Thoracic aorta (tissue), 2 donors: ENCODE measurements at regions not wholly inside any gene's neighbourhood (a gene's known extent, or its start where the extent isn't known, plus 50 kb on each side); places are given as distances from the start of the nearest gene placed in this dataset.

Source experiments
- ATAC-seq: fragments of 150-250 bp; one replicate; pipeline ENCODE4 v1.8.0; 2017; ENCODE audit warnings: low read depth; ENCODE audit not compliant: insufficient number of reproducible peaks, low FRiP score
- DNase-seq: peaks from one replicate; pipeline ENCODE4 v3.0.0-alpha.2; 2020; ENCODE audit warnings: low spot score
- H3K27ac ChIP-seq, 2 donors: fragments of 200-600 bp; sonication (generic); 1 replicate in 1 of 2; 2 replicates in 1 of 2; pipeline ENCODE4 v1.5.1; 2016; ENCODE audit warnings: mild to moderate bottlenecking in 2 of 2, moderate library complexity in 2 of 2
- H3K27me3 ChIP-seq: fragments of 200-600 bp; sonication (generic); replicated peaks from 2 replicates; pipeline ENCODE4 v1.6.0; 2016; ENCODE audit warnings: mild to moderate bottlenecking; ENCODE audit not compliant: insufficient read depth
- H3K36me3 ChIP-seq: fragments of 200-600 bp; sonication (generic); one replicate; pipeline ENCODE4 v1.5.1; 2016
- H3K4me1 ChIP-seq, 2 donors: fragments of 200-600 bp; sonication (generic); 1 replicate in 1 of 2; 2 replicates in 1 of 2; pipeline versions ENCODE4 v1.5.1 to v1.6.0; 2016; ENCODE audit warnings: low read depth in 2 of 2, mild to moderate bottlenecking in 1 of 2; ENCODE audit not compliant: control insufficient read depth in 1 of 2
- H3K4me3 ChIP-seq: fragments of 200-600 bp; sonication (generic); 2 replicates; pipeline ENCODE4 v1.5.1; 2016; ENCODE audit warnings: mild to moderate bottlenecking
- H3K9me3 ChIP-seq: fragments of 200-600 bp; sonication (generic); 2 replicates; pipeline ENCODE4 v1.5.1; 2016
- TF ChIP-seq, protein P1 (sequence below): fragments of 200-600 bp; sonication (generic); IDR thresholded peaks from one replicate; pipeline ENCODE4 v1.5.1; 2019; ENCODE audit warnings: antibody characterized with exemption

GRCh38 chrX:45799576-45799975 lies 598.9 kb upstream of the DIPK2B start:
- H3K36me3 ChIP-seq: no peaks in the 10 kb centered on the region
- DNase-seq: no peak
- peaks cover 3 to 25% of the 10 kb centered on the region in 2 donors for H3K4me1 ChIP-seq
- H3K27ac ChIP-seq: peak overlapping the region; percentile 53 to 59
- H3K4me3 ChIP-seq: peak overlapping the region; percentile 9
- ATAC-seq: no peak
- no peaks in the 10 kb centered on the region for H3K9me3 ChIP-seq
- no peaks in the 10 kb centered on the region for H3K27me3 ChIP-seq
- TF ChIP-seq, protein P1, sequence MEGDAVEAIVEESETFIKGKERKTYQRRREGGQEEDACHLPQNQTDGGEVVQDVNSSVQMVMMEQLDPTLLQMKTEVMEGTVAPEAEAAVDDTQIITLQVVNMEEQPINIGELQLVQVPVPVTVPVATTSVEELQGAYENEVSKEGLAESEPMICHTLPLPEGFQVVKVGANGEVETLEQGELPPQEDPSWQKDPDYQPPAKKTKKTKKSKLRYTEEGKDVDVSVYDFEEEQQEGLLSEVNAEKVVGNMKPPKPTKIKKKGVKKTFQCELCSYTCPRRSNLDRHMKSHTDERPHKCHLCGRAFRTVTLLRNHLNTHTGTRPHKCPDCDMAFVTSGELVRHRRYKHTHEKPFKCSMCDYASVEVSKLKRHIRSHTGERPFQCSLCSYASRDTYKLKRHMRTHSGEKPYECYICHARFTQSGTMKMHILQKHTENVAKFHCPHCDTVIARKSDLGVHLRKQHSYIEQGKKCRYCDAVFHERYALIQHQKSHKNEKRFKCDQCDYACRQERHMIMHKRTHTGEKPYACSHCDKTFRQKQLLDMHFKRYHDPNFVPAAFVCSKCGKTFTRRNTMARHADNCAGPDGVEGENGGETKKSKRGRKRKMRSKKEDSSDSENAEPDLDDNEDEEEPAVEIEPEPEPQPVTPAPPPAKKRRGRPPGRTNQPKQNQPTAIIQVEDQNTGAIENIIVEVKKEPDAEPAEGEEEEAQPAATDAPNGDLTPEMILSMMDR: no peak

DNA sequence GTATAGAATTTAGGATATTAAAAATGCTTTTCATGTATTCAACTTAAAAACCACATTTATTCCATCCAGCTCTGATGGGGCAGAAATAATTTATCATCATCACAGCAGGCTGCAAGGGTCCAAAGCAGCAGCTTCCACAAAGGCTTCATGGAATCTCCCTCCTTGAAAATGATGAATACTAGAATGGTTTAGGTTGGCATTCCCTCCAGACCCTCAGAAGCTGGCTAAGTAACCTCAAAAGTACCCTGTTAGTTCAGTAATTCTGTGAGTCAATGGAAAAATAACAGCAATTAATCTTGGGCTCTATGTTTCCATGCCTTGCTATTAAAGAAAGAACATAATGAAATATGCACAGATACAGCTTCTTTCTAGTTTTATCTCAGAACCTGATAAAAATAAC lies 594.9 kb upstream of the DIPK2B start:
- Histone ChIP-seq H3K27ac (no peak overlapping the region), H3K4me1 (peaks cover 3 to 25% of the 10 kb centered on the region in 2 donors), H3K36me3 (no peaks in the 10 kb centered on the region), H3K9me3 (no peaks in the 10 kb centered on the region), H3K27me3 (no peaks in the 10 kb centered on the region), H3K4me3 (no peak overlapping the region)
- DNase-seq (no peak), ATAC-seq (no peak)
- TF ChIP-seq, protein P1: no peak

DNA sequence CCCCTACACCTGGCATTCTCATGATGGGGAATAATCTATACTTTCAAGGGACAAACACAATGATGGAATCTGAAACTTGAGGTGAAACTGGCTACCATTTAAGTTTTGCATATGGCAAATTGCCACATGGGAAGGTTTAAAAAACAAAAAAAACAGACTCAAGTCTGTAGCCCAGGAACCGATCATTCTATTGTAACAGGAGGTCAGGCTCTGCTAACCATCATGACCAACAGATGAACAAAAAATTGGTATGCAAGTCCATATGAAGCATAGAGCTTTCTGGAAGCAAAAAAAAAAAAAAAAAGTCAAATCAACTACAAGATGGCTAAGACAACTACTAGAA lies 594.3 kb upstream of the DIPK2B start:
- Histone ChIP-seq H3K36me3 (no peaks in the 10 kb centered on the region), H3K27ac (no peak overlapping the region), H3K9me3 (no peaks in the 10 kb centered on the region), H3K27me3 (no peaks in the 10 kb centered on the region), H3K4me3 (no peak overlapping the region), H3K4me1 (peaks cover 3 to 25% of the 10 kb centered on the region in 2 donors)
- ATAC-seq: no peak
- TF ChIP-seq, protein P1: no peak
- DNase-seq: no peak

GRCh38 chrX:45794323-45794994 lies 593.8 kb upstream of the DIPK2B start:
- Histone ChIP-seq H3K36me3 (no peaks in the 10 kb centered on the region), H3K9me3 (no peaks in the 10 kb centered on the region), H3K27ac (peak overlapping the region in 1 of 2 donors; percentile 12), H3K4me3 (no peak overlapping the region), H3K27me3 (no peaks in the 10 kb centered on the region), H3K4me1 (peaks cover 3 to 25% of the 10 kb centered on the region in 2 donors)
- DNase-seq: no peak
- ATAC-seq: no peak
- TF ChIP-seq, protein P1: no peak

DNA sequence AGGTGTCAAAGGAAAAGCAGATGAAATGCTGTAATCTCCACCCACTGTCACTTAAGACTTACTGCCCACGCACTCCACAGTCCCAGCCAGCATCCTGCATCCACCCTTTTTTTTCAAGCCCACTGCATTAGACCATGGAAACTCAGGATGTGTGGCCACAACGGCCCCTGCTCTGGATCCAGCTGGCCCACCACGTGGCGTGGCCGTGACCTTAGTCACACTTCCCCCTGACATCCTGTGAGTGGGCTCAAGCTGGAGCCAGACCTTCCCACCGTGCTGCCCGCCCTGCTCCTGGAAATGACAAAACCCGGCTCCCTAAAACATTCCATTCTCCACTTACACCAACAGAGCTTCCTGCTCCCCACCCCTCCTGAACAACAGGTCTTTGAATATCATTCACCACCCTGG lies 588.3 kb upstream of the DIPK2B start:
- H3K27ac ChIP-seq: peak overlapping the region in 1 of 2 donors; percentile 26
- H3K9me3 ChIP-seq: no peaks in the 10 kb centered on the region
- H3K4me1 ChIP-seq: no peaks in the 10 kb centered on the region
- TF ChIP-seq, protein P1: no peak
- H3K4me3 ChIP-seq: no peak overlapping the region
- DNase-seq (no peak), ATAC-seq (no peak)
- H3K36me3 ChIP-seq: no peaks in the 10 kb centered on the region
- H3K27me3 ChIP-seq: no peaks in the 10 kb centered on the region
